ENCODE measurements at regions not wholly inside any gene's neighbourhood (a gene's known extent, or its start where the extent isn't known, plus 50 kb on each side); places are given as distances from the start of the nearest gene placed in this dataset.
"Not testable (repeated sequence)": the region's sequence is repeated elsewhere in the genome, so short reads cannot be mapped to it uniquely, and the experiment has no call there.

- TF ChIP-seq POLR2A (IDR thresholded peaks at IDR 0.05; ENCODE audit: low read depth, low read length) = no peak
- DNase-seq (ENCODE audit: insufficient read length, low spot score) = no peak
- no peak for FAIRE-seq
These were observed 159.9 kb upstream of the GRK3 start for GRCh38 chr22:25404556-25404927.

GRCh38 chr22:25404928-25405816 lies 159.3 kb upstream of the GRK3 start:
- peak; percentile 67 for DNase-seq (ENCODE audit: insufficient read length, low spot score)

GRCh38 chr22:25405841-25406509 lies 158.5 kb upstream of the GRK3 start:
- no peak for FAIRE-seq
- TF ChIP-seq POLR2A (IDR thresholded peaks at IDR 0.05; ENCODE audit: low read depth, low read length) = no peak
- DNase-seq (ENCODE audit: insufficient read length, low spot score) = no peak

More at GRCh38 chr22:25404928-25405816, 159.3 kb upstream of the GRK3 start:
- FAIRE-seq = no peak
- TF ChIP-seq POLR2A (IDR thresholded peaks at IDR 0.05; ENCODE audit: low read depth, low read length) = peak; percentile 58

- FAIRE-seq = no peak
- DNase-seq (ENCODE audit: insufficient read length, low spot score) = no peak
These were observed 157.8 kb upstream of the GRK3 start for GRCh38 chr22:25406510-25407210.

GRCh38 chr22:25407226-25407858 lies 157.1 kb upstream of the GRK3 start:
- no peak for FAIRE-seq
- DNase-seq (ENCODE audit: insufficient read length, low spot score) = no peak
- no peak for TF ChIP-seq POLR2A (IDR thresholded peaks at IDR 0.05; ENCODE audit: low read depth, low read length)

More at GRCh38 chr22:25406510-25407210, 157.8 kb upstream of the GRK3 start:
- TF ChIP-seq POLR2A (IDR thresholded peaks at IDR 0.05; ENCODE audit: low read depth, low read length) = no peak

GRCh38 chr22:25407859-25408229 lies 156.6 kb upstream of the GRK3 start:
- no peak for TF ChIP-seq POLR2A (IDR thresholded peaks at IDR 0.05; ENCODE audit: low read depth, low read length)
- FAIRE-seq (no peak), DNase-seq (ENCODE audit: insufficient read length, low spot score) (no peak)

- no peak for TF ChIP-seq POLR2A (IDR thresholded peaks at IDR 0.05; ENCODE audit: low read depth, low read length)
- DNase-seq (ENCODE audit: insufficient read length, low spot score) = no peak
- FAIRE-seq = no peak
These were observed 155.2 kb upstream of the GRK3 start for GRCh38 chr22:25409240-25409639.

- DNase-seq (ENCODE audit: insufficient read length, low spot score) (no peak), FAIRE-seq (no peak)
- TF ChIP-seq POLR2A (IDR thresholded peaks at IDR 0.05; ENCODE audit: low read depth, low read length) = no peak
These were observed 153.6 kb upstream of the GRK3 start for GRCh38 chr22:25410849-25411248.

- DNase-seq (ENCODE audit: insufficient read length, low spot score) (no peak), FAIRE-seq (no peak)
- TF ChIP-seq POLR2A (IDR thresholded peaks at IDR 0.05; ENCODE audit: low read depth, low read length) = no peak
These were observed 150.9 kb upstream of the GRK3 start for GRCh38 chr22:25413620-25414019.

GRCh38 chr22:25415731-25416130 lies 148.7 kb upstream of the GRK3 start:
- not testable (repeated sequence) for DNase-seq (ENCODE audit: insufficient read length, low spot score); FAIRE-seq

GRCh38 chr22:25417826-25418225 lies 146.6 kb upstream of the GRK3 start:
- FAIRE-seq; DNase-seq (ENCODE audit: insufficient read length, low spot score): not testable (repeated sequence)

- DNase-seq (ENCODE audit: insufficient read length, low spot score) = no peak
- FAIRE-seq = no peak
- no peak for TF ChIP-seq POLR2A (IDR thresholded peaks at IDR 0.05; ENCODE audit: low read depth, low read length)
These were observed 145.0 kb upstream of the GRK3 start for GRCh38 chr22:25419247-25420113.

- DNase-seq (ENCODE audit: insufficient read length, low spot score) = not testable (repeated sequence)
These were observed 144.4 kb upstream of the GRK3 start for GRCh38 chr22:25420114-25420441.

More at GRCh38 chr22:25420114-25420441, 144.4 kb upstream of the GRK3 start:
- FAIRE-seq = not testable (repeated sequence)

Data from H54 (cell line).